Endothelial cell of umbilical vein (primary cell): ENCODE measurements at regions not wholly inside any gene's neighbourhood (a gene's known extent, or its start where the extent isn't known, plus 50 kb on each side); places are given as distances from the start of the nearest gene placed in this dataset.

Experiments used
- CTCF ChIP-seq, 2 donors: IDR thresholded peaks; 1 replicate in 1 of 2; 2 replicates in 1 of 2; pipeline ENCODE4 v1.5.1; 2011; ENCODE audit warnings: low read length in 2 of 2, mild to moderate bottlenecking in 2 of 2, moderate library complexity in 2 of 2, control low read depth in 1 of 2, inconsistent platforms in 1 of 2, low read depth in 1 of 2; ENCODE audit not compliant: insufficient read depth in 1 of 2; ENCODE audit errors: extremely low read depth in 1 of 2
- EZH2 ChIP-seq: IDR thresholded peaks from 2 replicates; pipeline ENCODE4 v1.6.1; 2012; ENCODE audit warnings: borderline replicate concordance, low read depth, mild to moderate bottlenecking, moderate library complexity, low read length, inconsistent platforms; ENCODE audit not compliant: severe bottlenecking
- GATA2 ChIP-seq: IDR thresholded peaks from 2 replicates; pipeline ENCODE4 v1.7.0; 2011; ENCODE audit warnings: low read depth, mild to moderate bottlenecking, moderate library complexity, mixed read lengths, low read length; ENCODE audit not compliant: insufficient read length, insufficient read depth
- JUN ChIP-seq: IDR thresholded peaks from 2 replicates; pipeline ENCODE4 v1.6.1; 2011; ENCODE audit warnings: borderline replicate concordance, low read depth; ENCODE audit not compliant: insufficient read length, insufficient read depth
- MYC ChIP-seq: IDR thresholded peaks from one replicate; pipeline ENCODE4 v1.6.1; 2011; ENCODE audit warnings: mild to moderate bottlenecking, low read depth, low read length
- POLR2A ChIP-seq: IDR thresholded peaks from 2 replicates; pipeline ENCODE4 v1.6.1; 2012; ENCODE audit warnings: low read depth, mild to moderate bottlenecking, control low read depth, low read length
- POLR2AphosphoS5 ChIP-seq: IDR thresholded peaks from 2 replicates; pipeline ENCODE4 v1.6.1; 2012; ENCODE audit warnings: low read depth, mild to moderate bottlenecking, control low read depth, low read length, moderate library complexity; ENCODE audit not compliant: insufficient read depth
- TF ChIP-seq, protein P1 (sequence below): IDR thresholded peaks from 2 replicates; pipeline ENCODE4 v1.6.1; 2011; ENCODE audit not compliant: insufficient read depth, insufficient read length

DNA sequence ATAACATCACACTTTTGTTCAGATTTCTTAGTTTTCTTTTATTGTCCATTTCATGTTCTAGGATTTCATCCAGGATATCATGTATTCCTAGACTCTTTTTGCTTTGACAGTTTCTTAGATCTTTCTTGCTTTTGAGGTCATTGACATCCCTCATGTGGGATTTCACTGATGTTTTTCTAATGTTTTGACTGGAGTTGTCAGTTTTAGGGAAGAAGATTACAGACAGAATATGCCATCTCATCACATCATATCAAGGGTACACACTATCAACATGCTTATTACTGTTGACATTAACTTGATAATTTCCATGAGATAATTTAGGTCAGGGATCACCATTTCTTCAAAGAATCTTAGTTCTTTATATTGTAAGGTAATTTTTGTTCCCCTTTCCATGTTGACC, 101.7 kb downstream of the NPAP1 start:
- no peak for TF ChIP-seq POLR2AphosphoS5
- no peak for TF ChIP-seq CTCF (IDR thresholded peaks at IDR 0.05; ENCODE audit: extremely low read depth in 1 of 2, insufficient read depth in 1 of 2, low read depth in 1 of 2, low read length in 2 of 2)
- no peak for TF ChIP-seq EZH2
- TF ChIP-seq POLR2A: no peak
- no peak for TF ChIP-seq JUN
- TF ChIP-seq, protein P1, sequence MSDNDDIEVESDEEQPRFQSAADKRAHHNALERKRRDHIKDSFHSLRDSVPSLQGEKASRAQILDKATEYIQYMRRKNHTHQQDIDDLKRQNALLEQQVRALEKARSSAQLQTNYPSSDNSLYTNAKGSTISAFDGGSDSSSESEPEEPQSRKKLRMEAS: no peak
- no peak for TF ChIP-seq MYC
- no peak for TF ChIP-seq GATA2
